Right hindlimb (tissue), 1 donor: ENCODE measurements at regions not wholly inside any gene's neighbourhood (a gene's known extent, or its start where the extent isn't known, plus 50 kb on each side); places are given as distances from the start of the nearest gene placed in this dataset.
"Not testable (repeated sequence)": the region's sequence is repeated elsewhere in the genome, so short reads cannot be mapped to it uniquely, and the experiment has no call there.

Source experiments
- DNase-seq: peaks from one replicate; pipeline ENCODE4 v3.0.0-alpha.2; 2018

DNA sequence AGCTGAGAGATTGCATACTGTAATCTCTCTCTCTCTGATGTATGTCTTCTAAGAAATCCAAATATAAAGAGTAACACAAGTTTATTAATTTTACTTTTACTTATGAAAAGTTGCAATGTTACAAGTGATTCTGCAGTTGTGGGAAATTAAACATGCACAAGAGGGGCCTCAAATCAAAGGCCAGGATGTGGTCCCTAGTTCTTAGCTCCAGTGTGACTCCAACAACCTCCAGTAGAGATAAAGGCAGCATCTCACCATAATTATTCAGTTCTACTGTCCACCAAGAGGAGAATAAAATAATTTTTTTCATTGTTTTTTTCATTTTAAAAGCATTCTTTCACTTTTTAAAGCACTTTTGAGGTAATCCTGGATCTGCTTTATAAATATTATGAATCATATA lies 223.3 kb downstream of the RAP2B start:
- no peak for DNase-seq

DNA sequence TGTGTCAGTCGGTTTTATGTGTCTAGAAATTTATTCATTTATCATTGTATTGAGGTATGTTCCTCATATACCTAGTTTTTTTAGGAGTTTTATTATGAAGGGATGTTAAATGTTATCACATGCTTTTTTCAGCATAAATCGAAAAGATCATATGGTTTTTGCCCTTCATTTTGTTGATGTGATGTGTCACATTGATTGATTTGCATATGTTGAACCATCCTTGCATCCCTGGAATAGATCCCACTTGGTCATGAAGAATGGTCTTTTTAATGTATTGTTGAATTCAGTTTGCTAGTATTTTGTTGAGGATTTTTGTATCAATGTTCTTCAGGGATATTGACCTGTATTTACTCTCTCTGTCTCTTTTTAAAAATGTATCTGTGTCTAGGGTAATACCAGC lies 230.3 kb downstream of the RAP2B start:
- DNase-seq = no peak

DNA sequence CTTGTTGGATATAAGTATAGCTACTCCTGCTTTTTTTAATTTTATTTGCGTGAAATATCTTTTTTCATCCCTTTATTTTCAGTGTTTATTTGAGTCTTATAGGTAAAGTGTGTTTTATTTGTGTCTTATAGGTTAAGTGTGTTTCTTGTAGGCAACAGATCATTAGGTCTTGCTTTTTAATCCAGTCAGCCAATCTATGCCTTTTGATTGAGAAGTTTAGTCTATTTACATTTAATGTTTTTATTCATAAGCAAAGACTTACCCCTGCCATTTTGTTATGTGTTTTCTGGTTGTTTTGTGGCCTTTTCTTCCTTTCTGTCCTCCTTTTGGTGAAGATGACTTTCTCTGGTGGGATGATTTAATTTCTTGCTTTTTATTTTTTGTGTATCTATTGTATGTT lies 232.0 kb downstream of the RAP2B start:
- DNase-seq = no peak

DNA sequence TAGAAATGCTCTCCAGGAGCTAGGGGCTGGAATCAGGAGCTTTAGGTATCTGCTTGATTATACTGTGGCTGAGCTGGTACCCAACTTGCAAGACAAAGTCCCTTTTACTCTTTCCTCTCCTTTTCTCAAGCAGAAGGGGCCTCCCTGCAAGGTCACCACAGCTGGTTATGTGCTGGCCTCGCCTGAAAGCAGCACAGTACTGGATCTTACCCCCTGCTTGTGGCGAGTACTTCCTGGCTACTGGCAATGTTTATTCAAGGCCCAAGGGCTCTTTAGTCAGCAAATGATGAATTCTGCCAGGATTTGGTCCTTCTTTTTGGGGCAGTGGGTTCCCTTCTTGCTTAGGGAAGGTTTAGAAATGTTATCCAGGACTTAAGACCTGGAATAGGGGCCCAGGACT lies 234.6 kb downstream of the RAP2B start:
- no peak for DNase-seq

DNA sequence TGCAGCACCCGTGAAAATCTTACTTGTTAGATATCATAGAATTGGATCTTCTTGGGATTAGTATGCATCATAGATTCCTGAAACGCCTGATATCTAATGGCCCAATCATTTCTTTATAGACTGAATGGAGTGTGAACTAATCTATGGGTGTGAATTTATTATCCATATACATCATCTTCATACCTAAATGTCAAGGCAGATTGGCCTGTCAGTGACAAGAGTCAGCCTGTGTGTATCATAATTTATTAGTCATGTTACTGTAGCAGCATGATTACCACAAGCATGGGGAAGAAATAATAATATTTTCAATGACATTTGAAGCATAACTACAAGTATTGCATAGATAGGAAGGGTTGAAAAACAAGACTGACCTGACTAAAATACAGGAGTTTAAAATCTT lies 235.8 kb downstream of the RAP2B start:
- no peak for DNase-seq

DNA sequence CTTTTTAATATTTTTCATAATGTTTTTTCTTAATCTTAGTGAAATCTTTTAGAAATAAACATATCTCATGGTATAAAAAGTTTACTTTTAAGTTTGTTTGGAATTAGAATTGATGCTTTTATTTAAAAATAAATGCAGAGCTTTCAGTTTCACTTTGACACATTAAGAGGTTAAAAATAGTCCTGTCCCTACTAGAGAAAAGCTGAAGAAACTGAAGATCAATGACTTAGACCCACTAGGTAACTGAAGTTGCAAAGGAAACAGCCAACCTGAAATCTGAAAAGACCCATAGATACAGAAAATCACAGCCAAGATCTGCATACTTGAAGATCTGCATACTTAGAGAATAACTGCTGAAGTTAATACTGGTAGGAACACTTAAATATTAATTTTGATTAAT lies 237.6 kb downstream of the RAP2B start:
- DNase-seq = no peak

DNA sequence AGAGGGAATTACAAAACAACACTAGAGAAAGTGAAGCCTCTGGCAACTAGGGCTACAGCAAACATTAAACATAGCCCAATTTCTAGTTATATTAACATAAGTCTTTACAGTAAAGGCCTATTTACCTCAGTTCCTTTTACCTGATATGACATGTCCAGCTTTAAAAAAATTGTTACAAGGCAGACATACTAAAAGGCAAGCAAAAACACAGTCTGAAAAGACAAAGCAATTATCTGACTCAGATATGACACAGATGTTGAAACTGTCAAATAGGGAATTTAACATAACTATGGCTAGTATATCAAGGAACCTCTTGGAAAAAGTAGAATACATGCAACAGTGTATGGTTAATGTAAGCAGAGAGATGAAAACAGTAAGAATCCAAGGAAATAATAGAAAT lies 238.6 kb downstream of the RAP2B start:
- no peak for DNase-seq

DNA sequence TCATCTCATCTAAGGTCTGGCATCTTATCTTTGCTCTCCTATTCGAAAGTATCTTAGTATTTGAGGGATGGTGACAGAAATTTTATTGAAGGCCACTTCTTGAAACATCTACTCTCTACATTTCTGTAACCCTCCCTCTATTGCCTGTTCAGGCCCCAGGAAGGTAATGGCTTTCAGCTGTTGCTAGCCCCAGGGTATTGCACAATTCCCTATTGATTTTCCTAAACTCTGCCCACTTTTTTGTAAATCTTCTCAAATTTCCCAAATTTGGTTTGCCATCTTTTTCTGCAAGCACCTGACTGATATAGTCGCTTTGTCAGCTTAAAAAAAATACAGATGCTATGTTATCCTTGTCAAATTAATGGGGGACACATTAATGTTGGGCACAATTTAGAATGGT lies 242.1 kb downstream of the RAP2B start:
- no peak for DNase-seq

DNA sequence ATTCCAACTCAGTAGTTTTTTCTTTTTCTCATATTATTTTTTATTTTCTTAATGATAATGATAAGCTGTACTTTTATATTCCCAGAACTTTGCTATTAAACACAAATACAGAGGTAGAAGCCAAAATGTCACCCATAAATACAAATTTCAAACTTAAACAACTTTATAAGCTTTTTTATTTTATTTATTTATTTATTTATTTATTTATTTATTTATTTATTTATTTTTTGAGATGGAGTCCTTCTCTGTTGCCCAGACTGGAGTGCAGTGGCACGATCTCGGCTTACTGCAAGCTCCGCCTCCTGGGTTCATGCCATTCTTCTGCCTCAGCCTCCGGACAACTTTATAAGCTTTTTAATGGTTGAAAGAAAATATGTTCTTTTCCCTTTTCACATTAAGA lies 243.3 kb downstream of the RAP2B start:
- DNase-seq = not testable (repeated sequence)

DNA sequence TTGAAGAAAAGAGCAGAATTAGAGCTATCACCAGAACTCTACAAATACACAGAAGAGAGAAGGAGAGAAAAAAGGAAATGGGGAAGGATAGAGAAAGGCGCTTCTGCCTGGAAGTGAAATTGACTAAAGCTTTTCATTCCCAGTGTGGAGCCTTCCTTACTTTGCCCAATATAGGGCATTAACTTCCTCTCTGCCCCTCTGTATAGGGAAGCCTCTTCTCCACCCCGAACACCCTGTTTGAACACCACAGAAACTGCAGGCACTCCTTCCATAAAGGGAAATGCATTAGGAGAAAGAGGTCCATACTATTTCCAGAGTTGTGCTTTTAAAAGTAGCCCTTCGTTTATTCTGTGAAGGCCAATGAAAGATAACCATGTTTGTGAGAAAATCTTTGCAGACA lies 248.5 kb downstream of the RAP2B start:
- DNase-seq = no peak

DNA sequence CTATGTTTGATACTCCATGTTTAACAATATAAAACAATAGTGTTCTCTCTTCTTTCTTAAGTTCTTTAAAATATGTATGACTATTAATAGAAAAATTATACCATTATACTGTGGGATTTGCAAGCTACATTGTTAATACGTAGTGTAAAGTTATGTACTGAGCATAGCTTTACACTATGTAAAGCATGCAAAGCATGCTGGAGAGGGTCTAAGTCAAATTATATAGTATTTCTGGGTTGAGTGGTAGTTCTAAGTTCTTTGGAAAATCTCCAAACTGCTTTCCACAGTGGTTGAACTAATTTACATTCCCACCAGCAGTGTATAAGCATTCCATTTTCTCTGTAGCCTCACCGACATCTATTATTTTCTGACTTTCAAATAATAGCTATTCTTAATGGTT lies 253.0 kb downstream of the RAP2B start:
- DNase-seq = no peak

DNA sequence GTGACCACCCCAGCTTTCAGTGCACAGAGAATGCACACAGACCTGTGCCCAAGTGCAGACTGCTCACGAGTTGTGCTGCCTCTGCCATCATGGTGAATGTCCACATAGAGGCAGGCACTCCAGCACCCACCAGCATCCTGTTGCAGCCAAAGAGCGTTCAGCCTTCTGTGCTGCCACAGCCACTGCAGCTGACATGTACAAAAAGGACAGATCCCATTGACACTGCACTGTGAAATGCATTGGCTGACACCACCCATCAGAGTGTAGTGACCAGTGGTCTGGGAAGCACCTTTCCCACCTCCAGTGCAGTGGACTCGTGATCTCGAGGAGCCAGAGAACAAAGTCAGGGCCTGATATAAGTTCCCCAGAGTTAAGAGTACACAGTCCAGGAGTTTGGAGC lies 260.3 kb downstream of the RAP2B start:
- no peak for DNase-seq

DNA sequence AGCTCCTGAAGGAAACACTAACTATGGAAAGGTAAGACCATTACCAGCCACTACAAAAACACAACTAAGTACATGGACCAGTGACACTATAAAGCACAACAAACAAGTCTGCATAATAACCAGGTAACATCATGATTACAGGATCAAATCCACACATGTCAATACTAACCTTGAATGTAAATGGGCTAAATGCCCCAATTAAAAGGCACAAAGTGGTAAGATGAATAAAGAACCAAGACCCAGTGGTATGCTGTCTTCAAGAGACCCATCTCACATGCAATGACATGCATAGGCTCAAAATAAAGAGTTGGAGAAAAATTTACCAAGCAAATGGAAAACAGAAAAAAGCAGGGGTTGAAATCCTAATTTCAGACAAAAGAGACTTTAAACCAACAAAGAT lies 261.8 kb downstream of the RAP2B start:
- DNase-seq = not testable (repeated sequence)

DNA sequence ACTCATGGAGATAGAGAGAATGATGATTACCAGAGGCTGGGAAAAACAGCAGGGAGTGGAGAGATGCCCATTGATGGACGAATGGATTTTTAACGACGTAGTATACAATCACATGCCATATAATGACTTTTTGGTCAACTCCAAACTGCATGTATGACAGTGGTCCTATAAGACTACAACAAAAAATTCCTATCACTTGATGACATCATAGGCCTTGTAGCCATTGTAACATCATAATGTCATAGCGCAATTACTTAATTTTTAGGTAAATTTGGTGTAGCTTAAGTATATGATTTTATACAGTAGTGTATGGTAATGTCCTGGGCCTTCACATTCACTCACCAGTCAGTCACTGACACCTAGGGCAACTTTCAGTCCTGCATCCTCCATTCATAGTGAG lies 264.3 kb downstream of the RAP2B start:
- no peak for DNase-seq

DNA sequence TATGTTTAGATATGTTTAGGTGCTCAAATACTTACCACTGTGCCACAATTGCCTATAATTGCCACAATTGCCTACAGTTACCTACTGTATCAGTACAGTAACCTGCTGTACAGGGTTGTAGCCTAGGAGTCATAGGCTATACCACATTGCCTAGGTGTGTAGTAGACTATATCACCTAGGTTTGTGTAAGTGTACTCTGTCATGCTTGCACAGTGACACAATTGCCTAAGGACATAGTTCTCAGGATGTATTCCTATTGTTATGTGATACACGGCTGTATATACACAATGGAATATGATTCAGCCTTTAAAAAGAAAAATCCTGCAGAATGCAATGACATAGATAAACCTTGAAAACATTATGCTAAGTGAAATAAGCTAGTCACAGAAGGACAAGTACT lies 264.8 kb downstream of the RAP2B start:
- DNase-seq = no peak

DNA sequence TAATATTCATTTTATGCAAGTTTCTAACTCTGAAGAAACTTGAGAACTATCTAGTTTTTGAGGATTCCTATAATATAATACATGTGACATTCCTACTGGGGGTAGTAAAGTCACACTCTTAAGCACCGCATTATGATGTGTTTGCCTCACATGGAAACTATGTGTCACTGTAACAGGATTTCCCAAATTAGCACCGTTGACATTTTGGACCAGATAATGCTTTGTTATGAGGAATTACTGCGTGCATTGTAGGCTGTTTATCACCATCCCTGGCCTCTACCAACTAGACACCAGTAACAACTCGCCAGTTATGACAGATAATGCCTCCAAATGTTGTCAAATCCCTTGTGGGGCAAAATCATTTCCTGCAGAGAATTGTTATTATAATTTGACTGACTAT lies 267.8 kb downstream of the RAP2B start:
- DNase-seq = no peak

DNA sequence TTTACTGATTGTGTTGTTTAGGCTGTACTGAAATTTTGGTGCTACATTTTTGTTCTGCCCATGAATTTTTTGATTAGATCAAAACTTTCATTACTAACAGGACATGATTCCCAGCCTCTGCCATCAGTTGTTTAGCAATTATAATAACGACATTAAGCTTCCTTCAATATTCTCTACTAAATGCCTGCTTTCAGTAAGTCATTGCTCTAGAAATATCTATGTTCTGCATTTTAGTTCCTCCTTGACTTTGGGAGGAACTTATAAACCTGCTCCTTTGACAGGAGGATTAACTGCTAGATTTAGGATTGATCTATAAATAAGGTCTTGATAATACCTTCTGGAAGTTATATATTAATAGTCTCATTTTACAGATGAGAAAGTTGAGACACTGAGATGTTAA lies 269.1 kb downstream of the RAP2B start:
- no peak for DNase-seq

DNA sequence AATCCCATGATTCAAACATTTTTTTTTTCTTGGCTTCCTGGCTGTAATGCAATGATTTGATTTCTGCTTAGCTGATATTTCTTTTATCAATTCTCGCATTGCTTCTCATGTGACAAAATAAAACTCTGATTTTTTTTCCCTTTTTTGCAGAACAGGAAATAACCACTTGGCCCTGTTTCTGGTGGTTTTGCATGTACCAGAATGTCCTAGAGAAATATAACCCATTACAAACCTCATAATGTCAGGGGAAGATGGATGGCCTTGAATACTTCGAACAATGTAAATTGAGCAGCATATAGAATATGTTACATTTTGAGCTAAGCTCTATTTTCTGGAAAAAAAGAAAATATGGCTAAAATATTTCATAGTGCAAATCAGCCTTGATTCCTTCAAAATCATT lies 275.6 kb downstream of the RAP2B start:
- DNase-seq = no peak

DNA sequence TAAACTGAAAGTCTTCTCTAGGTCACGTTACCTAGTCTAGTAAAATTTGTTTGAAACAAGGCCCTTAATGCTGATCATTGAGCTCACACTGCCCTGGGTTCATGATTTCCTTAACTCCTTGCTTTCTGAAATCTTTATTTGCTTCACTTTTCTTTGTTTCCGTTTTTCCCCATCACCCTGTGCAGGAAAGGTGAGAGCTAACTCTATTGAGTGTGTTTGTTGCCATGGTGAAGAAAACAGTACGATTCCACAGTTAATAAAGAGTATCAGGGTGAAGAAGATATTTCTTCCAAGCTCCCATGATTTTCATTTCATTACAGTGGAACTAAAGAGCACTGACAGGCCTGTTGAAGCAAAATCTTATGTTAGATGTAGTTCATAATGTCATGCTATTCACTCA lies 276.2 kb downstream of the RAP2B start:
- DNase-seq = no peak

DNA sequence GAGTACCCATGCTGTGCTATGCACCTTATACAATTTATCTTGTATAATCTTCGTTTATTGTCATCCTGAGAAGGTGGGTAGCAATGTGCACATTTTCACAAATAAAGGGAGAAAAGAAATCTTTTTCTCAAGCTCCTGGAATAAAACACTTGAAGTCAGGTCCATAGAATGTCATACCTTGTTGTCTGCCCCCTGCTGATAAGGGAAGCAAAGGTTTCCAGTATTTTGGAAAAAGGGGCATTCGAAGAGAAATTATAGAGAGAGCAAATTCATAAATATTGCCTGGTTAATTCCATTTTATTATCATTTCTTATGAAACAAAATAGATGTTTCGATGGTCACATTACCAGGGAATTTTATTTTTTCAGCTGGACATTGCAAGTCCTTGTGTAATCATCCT lies 277.8 kb downstream of the RAP2B start:
- DNase-seq = no peak

DNA sequence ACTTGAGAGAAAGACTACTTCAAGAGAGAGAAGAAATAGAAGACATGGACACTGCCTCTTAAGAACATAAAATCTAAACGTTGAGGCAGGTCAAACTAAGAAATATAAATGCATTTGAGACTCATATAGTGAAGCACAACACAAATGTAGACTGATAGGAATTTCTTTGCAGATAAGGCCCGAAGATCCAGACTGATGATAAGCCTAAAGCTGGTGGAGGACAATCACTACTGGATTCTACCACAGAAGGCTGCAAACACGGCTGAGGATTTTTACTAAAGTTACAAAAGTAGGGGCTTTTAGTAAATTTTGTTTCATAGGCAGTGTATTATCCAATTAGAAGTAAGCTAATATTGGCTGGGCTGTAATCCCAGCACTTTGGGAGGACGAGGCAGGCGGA lies 278.3 kb downstream of the RAP2B start:
- no peak for DNase-seq

DNA sequence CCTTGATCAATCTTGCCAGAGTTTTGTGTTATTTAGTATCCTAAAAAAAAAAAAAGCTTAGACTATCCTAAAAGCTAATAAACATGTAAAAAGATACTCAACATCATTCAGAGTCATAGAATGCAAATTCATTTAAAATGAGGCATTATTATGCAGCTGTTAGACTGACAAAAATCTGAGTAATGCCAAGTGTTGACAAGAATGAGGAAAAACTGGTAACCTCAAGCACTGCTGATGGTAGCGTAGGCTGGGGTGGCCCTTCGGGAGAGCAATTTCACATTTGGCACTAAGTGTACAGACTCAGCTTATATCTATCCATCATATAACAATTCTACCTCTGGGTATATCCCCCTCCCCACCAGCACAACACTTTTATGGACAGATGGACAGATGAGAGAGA lies 280.4 kb downstream of the RAP2B start:
- DNase-seq = no peak

DNA sequence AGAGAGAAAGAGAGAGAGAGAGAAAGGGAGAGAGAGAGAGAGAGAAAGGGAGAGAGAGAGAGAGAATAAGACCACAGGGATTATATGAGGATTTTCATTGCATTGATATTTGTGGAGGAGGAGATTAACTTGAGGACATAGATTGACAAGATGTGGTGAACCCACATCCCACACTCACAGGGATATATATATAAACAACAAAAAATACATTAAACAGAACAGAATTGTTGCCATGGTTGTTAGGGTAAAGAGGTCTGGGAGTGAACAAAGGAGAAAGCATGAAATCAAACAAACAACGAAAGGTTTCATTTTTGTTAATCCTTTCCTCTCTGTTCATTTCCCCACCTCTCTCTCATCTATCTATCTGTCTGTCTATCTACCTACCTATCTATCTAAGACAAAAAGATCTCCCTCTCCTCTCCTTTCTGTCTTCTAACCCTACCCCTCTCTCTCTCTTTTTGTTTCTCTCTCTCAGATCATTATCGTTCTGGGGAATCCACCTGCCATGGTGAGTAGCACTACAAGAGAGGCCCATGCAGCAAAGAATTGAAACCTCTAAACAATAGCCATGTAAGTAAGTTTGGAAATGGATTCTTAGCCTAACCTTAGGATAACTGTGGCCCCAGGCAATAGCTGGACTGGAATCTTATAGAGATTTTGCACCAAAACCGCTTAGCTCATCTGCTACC lies 280.9 kb downstream of the RAP2B start:
- no peak for DNase-seq

DNA sequence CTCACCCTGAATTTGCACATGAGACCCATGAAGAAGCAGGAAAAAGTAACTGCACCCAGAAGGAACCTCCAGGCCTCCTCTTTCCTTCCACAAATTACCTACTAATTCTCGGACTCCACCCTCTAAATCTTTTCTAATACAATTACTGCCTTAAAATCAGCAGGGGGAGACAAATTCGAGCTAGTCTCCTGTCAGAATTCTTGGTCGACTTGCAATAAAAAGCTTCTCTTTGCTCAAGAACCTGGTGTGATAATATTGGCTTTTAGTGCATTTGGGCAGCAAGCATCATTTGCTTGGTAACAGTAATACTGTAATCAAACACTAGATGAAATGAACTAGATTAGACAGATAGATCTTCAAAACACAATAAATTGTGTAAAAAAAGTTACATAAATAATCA lies 281.9 kb downstream of the RAP2B start:
- DNase-seq = no peak

DNA sequence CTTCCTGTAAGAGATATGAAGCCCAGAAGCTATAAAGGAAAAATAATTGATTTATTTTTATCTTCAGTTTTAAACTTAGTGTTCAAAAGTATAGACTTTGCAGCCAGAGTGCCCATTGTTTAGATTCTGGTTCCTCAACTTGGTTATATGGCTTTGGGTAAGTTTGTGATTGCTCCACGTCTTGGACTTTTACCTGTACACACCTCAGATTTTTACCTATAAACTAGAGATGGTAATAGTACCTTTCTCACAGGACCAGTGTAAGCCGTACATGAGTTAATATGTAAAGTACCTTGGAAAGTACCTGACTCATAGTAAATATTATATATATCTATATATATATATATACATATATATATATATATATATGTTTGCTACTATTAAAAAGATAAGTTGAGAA lies 283.8 kb downstream of the RAP2B start:
- DNase-seq = no peak
